Activated CD4-positive, alpha-beta T cell treated with anti-CD3 and anti-CD28 coated beads, Interleukin-2, amount 10 ng/mL, durations not matched to agents 7 days and 5 days (primary cell): ENCODE measurements at regions not wholly inside any gene's neighbourhood (a gene's known extent, or its start where the extent isn't known, plus 50 kb on each side); places are given as distances from the start of the nearest gene placed in this dataset.
A peak's percentile ranks its signal among the peaks of the same experiment; 100 is the strongest.
"Not testable (repeated sequence)": the region's sequence is repeated elsewhere in the genome, so short reads cannot be mapped to it uniquely, and the experiment has no call there.

Experiments
- CTCF ChIA-PET: fragments of 350-600 bp; sonication (Branson Sonifier 250); formaldehyde crosslinking; loops from one replicate; lab custom pipeline; 2021; ENCODE audit warnings: antibody characterized with exemption; lab: Charles Lee
- POLR2A ChIA-PET: fragments of 350-600 bp; sonication (Branson Sonifier 250); formaldehyde crosslinking; loops from one replicate; lab custom pipeline; 2021; ENCODE audit warnings: antibody characterized with exemption; lab: Charles Lee
- DNase-seq: peaks from one replicate; pipeline ENCODE4 v3.0.0-alpha.2; 2020
- H3K27ac Mint-ChIP-seq: one replicate; pipeline ENCODE4 v1.8.0; 2021; ENCODE audit warnings: mild to moderate bottlenecking, moderate library complexity, mixed read lengths
- H3K27me3 Mint-ChIP-seq: one replicate; pipeline ENCODE4 v1.8.0; 2021; ENCODE audit warnings: mixed read lengths
- H3K36me3 Mint-ChIP-seq: one replicate; pipeline ENCODE4 v1.8.0; 2021; ENCODE audit warnings: low read depth, mixed read lengths
- H3K4me1 Mint-ChIP-seq: one replicate; pipeline ENCODE4 v1.8.0; 2021; ENCODE audit warnings: mixed read lengths
- H3K4me3 Mint-ChIP-seq: one replicate; pipeline ENCODE4 v1.8.0; 2021; ENCODE audit warnings: mild to moderate bottlenecking, moderate library complexity, mixed read lengths
- H3K9me3 Mint-ChIP-seq: one replicate; pipeline ENCODE4 v1.8.0; 2021; ENCODE audit warnings: mixed read lengths

DNA sequence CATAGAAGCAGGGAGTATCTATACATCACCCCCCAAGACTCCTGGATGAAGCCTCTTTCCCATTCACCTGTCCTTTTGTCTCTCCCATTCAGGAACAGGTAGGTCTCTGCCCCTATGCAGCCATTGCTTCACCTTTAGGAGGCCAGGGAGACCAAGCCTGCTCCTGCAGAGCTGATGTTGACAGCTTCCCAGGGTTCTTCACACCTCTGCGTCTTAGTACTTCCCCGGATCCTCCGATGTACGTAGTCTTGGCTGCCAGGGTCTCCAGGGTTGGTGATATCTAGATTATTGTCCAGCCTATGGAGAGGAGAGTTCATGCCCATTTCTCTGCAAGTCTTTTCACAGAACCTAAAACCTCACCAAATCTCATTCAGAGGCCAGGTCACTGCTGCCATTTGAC lies 365.7 kb upstream of the KLF6 start:
- no peak for DNase-seq
- H3K4me3 Mint-ChIP-seq, result no peak overlapping the region
- H3K27me3 Mint-ChIP-seq, result no peaks in the 10 kb centered on the region
- no peak overlapping the region for H3K27ac Mint-ChIP-seq
- H3K36me3 Mint-ChIP-seq, result peaks cover 2% of the 10 kb centered on the region
- peaks cover 12% of the 10 kb centered on the region for H3K4me1 Mint-ChIP-seq
- H3K9me3 Mint-ChIP-seq, result peaks cover 2% of the 10 kb centered on the region
- ChIA-PET CTCF (interaction anchor here (0.6 kb wide), 1 partner anchor 79 kb away, joined by 3 read pairs; no protein-coding TSS in a partner anchor), POLR2A (no interaction called here)

DNA sequence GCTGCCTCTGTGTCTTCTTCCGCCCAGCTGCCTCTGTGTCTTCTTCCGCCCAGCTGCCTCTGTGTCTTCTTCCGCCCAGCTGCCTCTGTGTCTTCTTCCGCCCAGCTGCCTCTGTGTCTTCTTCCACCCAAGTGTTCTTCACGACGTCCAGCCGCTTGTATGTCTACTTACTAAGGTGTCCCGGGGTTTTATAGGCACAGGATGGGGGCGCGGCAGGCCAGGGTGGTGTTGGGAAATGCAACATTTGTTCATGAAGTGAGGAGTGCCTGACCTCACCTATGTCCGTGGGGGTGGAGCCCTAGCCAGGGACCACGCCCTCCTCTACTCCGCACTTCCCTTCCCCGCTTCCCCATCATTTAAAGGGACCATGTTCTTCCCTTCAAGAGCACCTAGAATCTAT lies 364.5 kb upstream of the KLF6 start:
- H3K36me3 Mint-ChIP-seq, H3K27me3 Mint-ChIP-seq, H3K4me3 Mint-ChIP-seq, H3K4me1 Mint-ChIP-seq, H3K27ac Mint-ChIP-seq, POLR2A ChIA-PET, DNase-seq, H3K9me3 Mint-ChIP-seq: not testable (repeated sequence)
- CTCF ChIA-PET, result interaction anchor here (0.6 kb wide), 1 partner anchor 16 kb away, joined by 3 read pairs; no protein-coding TSS in a partner anchor

- ChIA-PET CTCF (interaction anchor here (1.2 kb wide), 1 partner anchor 67 kb away, joined by 3 read pairs; no protein-coding TSS in a partner anchor), POLR2A (interaction anchor here (0.7 kb wide), 1 partner anchor 362 kb away, joined by 3 read pairs; no protein-coding TSS in a partner anchor)
- no peak for DNase-seq
- no peaks in the 10 kb centered on the region for H3K4me1 Mint-ChIP-seq
- peaks cover 9% of the 10 kb centered on the region for H3K9me3 Mint-ChIP-seq
- no peaks in the 10 kb centered on the region for H3K27me3 Mint-ChIP-seq
- peaks cover 2% of the 10 kb centered on the region for H3K36me3 Mint-ChIP-seq
- no peak overlapping the region for H3K4me3 Mint-ChIP-seq
- no peak overlapping the region for H3K27ac Mint-ChIP-seq
Measured at GRCh38 chr10:4147245-4147644, 362.2 kb upstream of the KLF6 start.

DNA sequence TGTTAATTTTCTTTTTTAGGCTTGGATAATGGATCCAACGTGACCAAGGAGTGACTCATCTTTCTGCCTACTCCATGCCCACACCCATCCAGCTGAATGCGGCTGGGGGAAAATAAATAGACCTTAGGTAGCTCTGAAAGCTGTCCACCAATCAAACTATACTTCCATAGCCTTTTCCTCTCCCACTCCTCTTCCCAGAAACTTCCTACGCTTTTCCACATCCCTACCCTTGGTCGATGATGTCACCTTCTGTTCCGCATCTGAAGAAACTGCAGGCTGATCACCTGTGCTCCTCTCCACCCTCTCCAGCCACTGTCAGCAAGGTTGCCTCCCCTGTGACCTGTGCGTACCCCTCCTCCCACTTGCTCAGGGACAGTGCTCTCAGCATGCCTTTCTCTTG lies 359.8 kb upstream of the KLF6 start:
- peaks cover 13% of the 10 kb centered on the region for H3K36me3 Mint-ChIP-seq
- no peak overlapping the region for H3K4me3 Mint-ChIP-seq
- H3K9me3 Mint-ChIP-seq, result peaks cover 24% of the 10 kb centered on the region
- no peaks in the 10 kb centered on the region for H3K27me3 Mint-ChIP-seq
- no peaks in the 10 kb centered on the region for H3K4me1 Mint-ChIP-seq
- ChIA-PET POLR2A (no interaction called here), CTCF (interaction anchor here (1.6 kb wide), 1 partner anchor 10 kb away, joined by 4 read pairs; no protein-coding TSS in a partner anchor)
- H3K27ac Mint-ChIP-seq, result no peak overlapping the region
- no peak for DNase-seq

- no peak overlapping the region for H3K27ac Mint-ChIP-seq
- H3K4me3 Mint-ChIP-seq, result no peak overlapping the region
- H3K27me3 Mint-ChIP-seq, result peaks cover 1% of the 10 kb centered on the region
- CTCF ChIA-PET, result interaction anchor here (0.9 to 2.0 kb wide), 2 partner anchors 10 to 187 kb away, joined by 5 to 7 read pairs; no protein-coding TSS in a partner anchor
- H3K9me3 Mint-ChIP-seq, result peaks cover 34% of the 10 kb centered on the region
- peaks cover 5% of the 10 kb centered on the region for H3K4me1 Mint-ChIP-seq
- DNase-seq, result no peak
- POLR2A ChIA-PET, result no interaction called here
- peaks cover 16% of the 10 kb centered on the region for H3K36me3 Mint-ChIP-seq
Measured at GRCh38 chr10:4141471-4141870, 356.5 kb upstream of the KLF6 start.

- Mint-ChIP-seq H3K27ac (no peak overlapping the region), H3K27me3 (peaks cover 1% of the 10 kb centered on the region), H3K9me3 (peaks cover 45% of the 10 kb centered on the region), H3K4me1 (peaks cover 25% of the 10 kb centered on the region), H3K36me3 (peaks cover 26% of the 10 kb centered on the region), H3K4me3 (no peak overlapping the region)
- ChIA-PET POLR2A (no interaction called here), CTCF (interaction anchor here (1.3 kb wide), 1 partner anchor 286 kb away, joined by 3 read pairs; no protein-coding TSS in a partner anchor)
- no peak for DNase-seq
Measured at GRCh38 chr10:4138146-4138721, 353.2 kb upstream of the KLF6 start.

- peaks cover 40% of the 10 kb centered on the region for H3K9me3 Mint-ChIP-seq
- CTCF ChIA-PET, result no interaction called here
- H3K27me3 Mint-ChIP-seq, result peaks cover 1% of the 10 kb centered on the region
- no peak overlapping the region for H3K4me3 Mint-ChIP-seq
- H3K36me3 Mint-ChIP-seq, result peaks cover 26% of the 10 kb centered on the region
- H3K4me1 Mint-ChIP-seq, result peaks cover 25% of the 10 kb centered on the region
- H3K27ac Mint-ChIP-seq, result no peak overlapping the region
- no peak for DNase-seq
- POLR2A ChIA-PET, result interaction anchor here (0.7 kb wide), 1 partner anchor 65 kb away, joined by 3 read pairs; no protein-coding TSS in a partner anchor
Measured at GRCh38 chr10:4137299-4137698, 352.3 kb upstream of the KLF6 start.

GRCh38 chr10:4136121-4136520 lies 351.1 kb upstream of the KLF6 start:
- peaks cover 22% of the 10 kb centered on the region for H3K36me3 Mint-ChIP-seq
- peaks cover 33% of the 10 kb centered on the region for H3K9me3 Mint-ChIP-seq
- H3K27ac Mint-ChIP-seq, result no peak overlapping the region
- H3K27me3 Mint-ChIP-seq, result peaks cover 1% of the 10 kb centered on the region
- CTCF ChIA-PET, result interaction anchor here (1.2 kb wide), 1 partner anchor 21 kb away, joined by 3 read pairs; no protein-coding TSS in a partner anchor
- DNase-seq, result no peak
- H3K4me3 Mint-ChIP-seq, result no peak overlapping the region
- H3K4me1 Mint-ChIP-seq, result peaks cover 25% of the 10 kb centered on the region
- POLR2A ChIA-PET, result no interaction called here

GRCh38 chr10:4132216-4132556 lies 347.2 kb upstream of the KLF6 start:
- Mint-ChIP-seq H3K36me3 (peaks cover 27% of the 10 kb centered on the region), H3K9me3 (peaks cover 18% of the 10 kb centered on the region), H3K4me3 (no peak overlapping the region), H3K4me1 (peaks cover 36% of the 10 kb centered on the region), H3K27me3 (no peaks in the 10 kb centered on the region), H3K27ac (no peak overlapping the region)
- ChIA-PET POLR2A (interaction anchor here (0.6 to 0.7 kb wide), 2 partner anchors 323 to 667 kb away, joined by 3 to 7 read pairs; no protein-coding TSS in a partner anchor), CTCF (no interaction called here)
- DNase-seq, result no peak

GRCh38 chr10:4131407-4132215 lies 346.6 kb upstream of the KLF6 start:
- Mint-ChIP-seq H3K9me3 (peaks cover 19% of the 10 kb centered on the region), H3K27me3 (no peaks in the 10 kb centered on the region), H3K27ac (no peak overlapping the region), H3K36me3 (peaks cover 31% of the 10 kb centered on the region), H3K4me1 (peaks cover 35% of the 10 kb centered on the region), H3K4me3 (no peak overlapping the region)
- DNase-seq, result peak; percentile 65
- ChIA-PET POLR2A (interaction anchor here (0.5 to 0.7 kb wide), 3 partner anchors 255 to 666 kb away, joined by 3 to 7 read pairs (median 3); no protein-coding TSS in a partner anchor), CTCF (interaction anchor here (0.7 to 1.6 kb wide), 3 partner anchors 12 to 300 kb away, joined by 3 to 5 read pairs (median 4); no protein-coding TSS in a partner anchor)

DNA sequence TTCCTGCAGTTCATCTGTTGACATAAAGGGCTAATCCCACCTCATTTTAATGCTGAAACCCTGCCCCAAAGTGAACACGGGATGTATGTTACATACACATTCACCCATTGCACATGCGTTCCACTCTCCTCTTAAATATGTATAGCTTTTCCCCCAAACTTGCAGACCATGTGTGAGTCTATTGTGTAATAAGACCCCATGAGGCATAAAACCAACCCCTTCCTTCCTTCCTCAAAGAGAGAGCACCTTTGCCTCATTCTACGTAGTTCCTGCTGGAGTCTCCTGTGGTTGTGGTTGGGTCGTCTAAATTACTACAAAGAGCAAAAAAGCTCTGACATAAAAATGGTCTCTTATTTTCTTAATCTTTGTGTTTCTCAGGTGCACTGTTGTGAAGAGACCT lies 345.7 kb upstream of the KLF6 start:
- Mint-ChIP-seq H3K27me3 (no peaks in the 10 kb centered on the region), H3K27ac (no peak overlapping the region), H3K9me3 (peaks cover 26% of the 10 kb centered on the region), H3K36me3 (peaks cover 39% of the 10 kb centered on the region), H3K4me1 (peaks cover 33% of the 10 kb centered on the region), H3K4me3 (no peak overlapping the region)
- CTCF ChIA-PET, result interaction anchor here (1.2 to 1.6 kb wide), 3 partner anchors 9 to 81 kb away, joined by 3 to 5 read pairs (median 4); no protein-coding TSS in a partner anchor
- POLR2A ChIA-PET, result interaction anchor here (0.5 to 0.6 kb wide), 2 partner anchors 254 to 1427 kb away, joined by 3 read pairs; no protein-coding TSS in a partner anchor
- no peak for DNase-seq

GRCh38 chr10:4129866-4130477 lies 345.0 kb upstream of the KLF6 start:
- H3K27ac Mint-ChIP-seq, result no peak overlapping the region
- H3K36me3 Mint-ChIP-seq, result peaks cover 40% of the 10 kb centered on the region
- CTCF ChIA-PET, result interaction anchor here (0.6 to 1.6 kb wide), 4 partner anchors 9 to 919 kb away, joined by 3 to 5 read pairs (median 4); no protein-coding TSS in a partner anchor
- POLR2A ChIA-PET, result interaction anchor here (0.6 kb wide), 2 partner anchors 280 to 1428 kb away, joined by 3 to 13 read pairs; no protein-coding TSS in a partner anchor
- H3K9me3 Mint-ChIP-seq, result peaks cover 22% of the 10 kb centered on the region
- DNase-seq, result no peak
- H3K27me3 Mint-ChIP-seq, result no peaks in the 10 kb centered on the region
- H3K4me3 Mint-ChIP-seq, result no peak overlapping the region
- peaks cover 29% of the 10 kb centered on the region for H3K4me1 Mint-ChIP-seq
